Natural killer cell (primary cell): ENCODE measurements at regions not wholly inside any gene's neighbourhood (a gene's known extent, or its start where the extent isn't known, plus 50 kb on each side); places are given as distances from the start of the nearest gene placed in this dataset.

ENCODE experiments used
- ATAC-seq, 3 donors: fragments of 150-1000 bp in 2 of 3; fragments of 200-7000 bp in 1 of 3; cut with Tn5 transposase; 1 replicate in 1 of 3; 2 replicates in 2 of 3; pipeline ENCODE4 v1.10.0; 2021; ENCODE audit warnings: mild to moderate bottlenecking in 2 of 3, moderate library complexity in 2 of 3
- DNase-seq, 2 donors: peaks; one replicate each; pipeline versions ENCODE4 v3.0.0 to v3.0.0-alpha.2; 2013 to 2021; ENCODE audit warnings: mixed read lengths in 1 of 2
- H3K27ac ChIP-seq: one replicate; pipeline ENCODE4 v1.5.1; 2013; ENCODE audit warnings: mild to moderate bottlenecking, low read length
- H3K27me3 ChIP-seq: one replicate; pipeline ENCODE4 v1.6.1; 2013; ENCODE audit warnings: low read length; ENCODE audit not compliant: control insufficient read depth, insufficient read depth
- H3K36me3 ChIP-seq: one replicate; pipeline ENCODE4 v1.6.1; 2013; ENCODE audit warnings: low read length; ENCODE audit not compliant: control insufficient read depth, insufficient read depth
- H3K4me1 ChIP-seq: one replicate; pipeline ENCODE4 v1.6.1; 2013; ENCODE audit warnings: low read length; ENCODE audit not compliant: control insufficient read depth, insufficient read depth
- H3K4me3 ChIP-seq: one replicate; pipeline ENCODE4 v1.5.1; 2013; ENCODE audit warnings: low read length
- H3K9me3 ChIP-seq: one replicate; pipeline ENCODE4 v1.6.1; 2013; ENCODE audit warnings: low read length; ENCODE audit not compliant: control insufficient read depth, insufficient read depth
- H3K27ac Mint-ChIP-seq, 2 donors: one replicate each; pipeline ENCODE4 v1.8.0; 2022; ENCODE audit warnings: mild to moderate bottlenecking in 2 of 2, mixed read lengths in 2 of 2, moderate library complexity in 1 of 2
- H3K27me3 Mint-ChIP-seq, 2 donors: one replicate each; pipeline ENCODE4 v1.8.0; 2022; ENCODE audit warnings: low read depth in 2 of 2, mixed read lengths in 2 of 2
- H3K36me3 Mint-ChIP-seq: one replicate; pipeline ENCODE4 v1.8.0; 2022; ENCODE audit warnings: mixed read lengths
- H3K4me1 Mint-ChIP-seq, 2 donors: one replicate each; pipeline ENCODE4 v1.8.0; 2022; ENCODE audit warnings: mixed read lengths in 2 of 2
- H3K4me3 Mint-ChIP-seq: one replicate; pipeline ENCODE4 v1.8.0; 2022; ENCODE audit warnings: mild to moderate bottlenecking, moderate library complexity, mixed read lengths
- H3K9me3 Mint-ChIP-seq, 2 donors: one replicate each; pipeline ENCODE4 v1.8.0; 2022; ENCODE audit warnings: mixed read lengths in 2 of 2
- CTCF ChIP-seq: fragments of 200-600 bp; IDR thresholded peaks from one replicate; pipeline ENCODE4 v1.8.0; 2022; ENCODE audit warnings: antibody characterized with exemption
- WGBS: methylation state at CpG from one replicate; pipeline ENCODE4 v1.1.7; 2013; ENCODE audit warnings: missing lambda C conversion rate; ENCODE audit not compliant: insufficient coverage; 5-methylcytosine and 5-hydroxymethylcytosine counted together
- intact Hi-C: fragments of 100-400 bp; cut with micrococcal nuclease; formaldehyde crosslinking; loops from one replicate; pipeline ENCODE4 v1.14.2; 2022

DNA sequence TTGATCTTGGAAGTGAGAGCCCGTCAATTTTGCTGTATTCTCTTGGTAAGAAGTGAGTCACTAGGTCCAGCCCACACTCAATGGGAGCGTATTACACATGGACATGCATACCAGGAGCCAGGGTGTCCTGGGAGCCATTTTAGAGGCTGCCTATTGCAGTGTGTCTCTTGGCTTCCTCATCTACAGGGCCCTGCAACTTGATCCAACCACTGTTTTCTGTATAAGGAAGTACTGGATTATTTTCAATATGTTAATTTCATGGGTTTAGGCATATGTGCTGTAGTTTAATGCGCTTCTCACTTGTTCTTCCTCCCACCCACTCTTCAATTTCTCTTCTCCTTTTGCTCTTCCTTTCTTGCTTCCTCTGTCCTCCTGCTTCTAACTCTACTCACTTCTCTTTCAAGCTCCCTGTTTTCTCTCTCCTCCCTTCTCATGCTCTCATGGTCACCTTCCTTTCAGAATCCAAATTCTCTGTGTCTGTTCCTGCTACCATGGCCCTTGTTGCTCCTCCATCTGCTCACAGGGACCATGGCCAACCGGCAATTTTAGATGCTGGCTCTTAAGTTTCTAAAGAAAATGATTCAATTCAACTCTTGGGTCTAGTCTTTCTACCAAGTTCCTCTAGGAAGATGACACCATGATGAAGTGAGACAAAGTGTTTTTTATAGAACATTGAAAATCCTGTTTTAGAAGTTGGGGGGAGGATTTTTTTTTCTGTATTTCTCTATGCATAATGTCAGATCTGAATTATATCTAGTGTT lies 152.0 kb upstream of the ZEB2 start:
- DNase-seq (no peak), ATAC-seq (peak in 1 of 3 donors; percentile 26)
- Mint-ChIP-seq H3K4me3 (no peak overlapping the region), H3K4me1 (peaks cover 15 to 19% of the 10 kb centered on the region in 2 donors), H3K27ac (peak overlapping the region in 1 of 2 donors; percentile 5), H3K27me3 (peaks cover 0 to 7% of the 10 kb centered on the region in 2 donors), H3K36me3 (no peaks in the 10 kb centered on the region), H3K9me3 (no peaks in the 10 kb centered on the region)
- TF ChIP-seq CTCF: no peak
- Histone ChIP-seq H3K4me1 (no peaks in the 10 kb centered on the region), H3K36me3 (no peaks in the 10 kb centered on the region), H3K4me3 (no peak overlapping the region), H3K9me3 (no peaks in the 10 kb centered on the region), H3K27me3 (no peaks in the 10 kb centered on the region), H3K27ac (peak overlapping the region; percentile 30)
- intact Hi-C loops: no loop called here
- WGBS: 79% methylated on average over 4 of the region's 4 CpGs

DNA sequence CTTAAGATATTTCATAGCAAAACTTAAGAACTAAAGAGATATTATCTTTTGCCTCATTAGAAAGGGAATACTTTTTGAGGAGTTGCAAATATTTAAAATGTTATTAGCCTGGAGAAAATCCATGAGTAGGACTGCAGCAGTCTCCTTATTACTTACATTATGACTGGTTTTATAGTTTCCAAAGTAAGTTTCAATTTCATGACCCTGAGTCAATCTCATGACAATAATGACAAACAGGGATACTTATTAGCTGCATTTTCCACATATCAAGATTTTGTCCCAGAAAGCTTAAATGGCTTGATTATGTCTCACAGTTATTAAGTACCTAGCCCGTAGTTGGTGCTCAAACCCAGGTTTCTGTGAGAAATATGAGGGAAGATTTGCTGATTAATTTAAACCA lies 150.8 kb upstream of the ZEB2 start:
- Histone ChIP-seq H3K4me1 (no peaks in the 10 kb centered on the region), H3K27me3 (no peaks in the 10 kb centered on the region), H3K36me3 (no peaks in the 10 kb centered on the region), H3K9me3 (no peaks in the 10 kb centered on the region), H3K4me3 (no peak overlapping the region), H3K27ac (no peak overlapping the region)
- no peak overlapping the region for H3K4me3 Mint-ChIP-seq
- TF ChIP-seq CTCF: no peak
- intact Hi-C loops: no loop called here
- DNase-seq: no peak
- ATAC-seq: no peak
- H3K4me1 Mint-ChIP-seq: peaks cover 26 to 29% of the 10 kb centered on the region in 2 donors
- no peak overlapping the region for H3K27ac Mint-ChIP-seq
- H3K27me3 Mint-ChIP-seq: peaks cover 0 to 7% of the 10 kb centered on the region in 2 donors
- no CpG with 5 or more reads among the region's 1 CpG for WGBS
- H3K36me3 Mint-ChIP-seq: no peaks in the 10 kb centered on the region
- no peaks in the 10 kb centered on the region for H3K9me3 Mint-ChIP-seq

GRCh38 chr2:144670080-144670479 lies 150.2 kb upstream of the ZEB2 start:
- Mint-ChIP-seq H3K36me3 (no peaks in the 10 kb centered on the region), H3K4me1 (peaks cover 28 to 30% of the 10 kb centered on the region in 2 donors), H3K27me3 (peaks cover 0 to 7% of the 10 kb centered on the region in 2 donors), H3K27ac (no peak overlapping the region), H3K4me3 (no peak overlapping the region), H3K9me3 (no peaks in the 10 kb centered on the region)
- Histone ChIP-seq H3K36me3 (no peaks in the 10 kb centered on the region), H3K27me3 (no peaks in the 10 kb centered on the region), H3K4me3 (no peak overlapping the region), H3K4me1 (no peaks in the 10 kb centered on the region), H3K9me3 (no peaks in the 10 kb centered on the region), H3K27ac (no peak overlapping the region)
- ATAC-seq (no peak), DNase-seq (no peak)
- 83% methylated on average over 2 of the region's 2 CpGs for WGBS
- intact Hi-C loops: no loop called here
- TF ChIP-seq CTCF: no peak
